ENCODE measurements at regions not wholly inside any gene's neighbourhood (a gene's known extent, or its start where the extent isn't known, plus 50 kb on each side); places are given as distances from the start of the nearest gene placed in this dataset.

DNA sequence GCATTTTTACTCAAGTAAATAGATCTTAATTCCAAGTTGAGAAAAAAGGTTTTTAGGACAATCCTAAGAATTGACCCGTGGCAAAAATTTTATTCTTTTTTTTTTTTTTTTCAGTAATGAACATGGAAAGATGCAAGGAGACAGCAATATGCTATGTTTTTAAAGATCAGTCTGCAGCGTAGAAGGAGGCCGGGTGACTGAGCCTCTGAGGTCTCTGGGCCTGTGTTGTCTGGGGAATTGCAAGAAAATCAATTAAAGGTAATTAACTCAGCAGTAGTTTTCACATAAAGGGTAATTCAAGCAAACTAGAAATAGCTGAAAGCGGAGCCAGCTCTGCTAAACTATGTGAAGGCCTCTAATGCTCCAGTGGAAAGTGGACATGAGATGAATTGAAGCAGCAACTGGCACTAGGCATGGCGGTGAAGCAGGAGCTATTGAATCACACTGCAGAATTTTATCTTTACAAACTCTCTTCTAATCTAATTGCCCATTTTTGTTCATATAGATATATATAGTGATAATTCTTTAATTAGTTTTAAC is 285.2 kb upstream of the ITGA1 start (continued):
- TF ChIP-seq ATF3 (IDR thresholded peaks at IDR 0.05; ENCODE audit: insufficient read depth, low read depth, low read length), result no peak
- TF ChIP-seq POLR2AphosphoS5 (IDR thresholded peaks at IDR 0.05; ENCODE audit: low read depth, low read length), result no peak
- no peak for TF ChIP-seq HDAC6 (IDR thresholded peaks at IDR 0.05; ENCODE audit: low read depth, low read length)
- no peak for TF ChIP-seq CREB1 (IDR thresholded peaks at IDR 0.05)

All from H1 (cell line).